GM23338 (cell line): ENCODE measurements at regions not wholly inside any gene's neighbourhood (a gene's known extent, or its start where the extent isn't known, plus 50 kb on each side); places are given as distances from the start of the nearest gene placed in this dataset.

Experiments
- ATAC-seq: fragments of 200-7000 bp; cut with Tn5 transposase; 3 replicates; pipeline ENCODE4 v1.9.1; 2020
- DNase-seq: peaks from one replicate; pipeline ENCODE4 v3.0.0-alpha.2; 2015; ENCODE audit warnings: low spot score
- H2AFZ ChIP-seq: fragments of 200-600 bp; sonication (generic); 2 replicates; pipeline ENCODE4 v1.8.0; 2016; ENCODE audit warnings: antibody characterized with exemption, mild to moderate bottlenecking, moderate library complexity
- H3F3A ChIP-seq: fragments of 200-600 bp; sonication (generic); replicated peaks from 2 replicates; pipeline ENCODE4 v1.8.0; 2017; ENCODE audit warnings: antibody characterized with exemption, mixed run types, low read depth
- H3K27ac ChIP-seq: fragments of 200-600 bp; sonication (generic); 2 replicates; pipeline ENCODE4 v1.6.1; 2016; ENCODE audit warnings: low read depth
- H3K27me3 ChIP-seq: fragments of 200-600 bp; sonication (generic); 2 replicates; pipeline ENCODE4 v1.8.0; 2016; ENCODE audit warnings: mild to moderate bottlenecking, mixed run types, moderate library complexity; ENCODE audit not compliant: insufficient read depth
- H3K36me3 ChIP-seq: fragments of 200-600 bp; sonication (generic); 2 replicates; pipeline ENCODE4 v1.8.0; 2016; ENCODE audit warnings: mild to moderate bottlenecking; ENCODE audit not compliant: insufficient read depth
- H3K4me1 ChIP-seq: fragments of 200-600 bp; sonication (generic); 2 replicates; pipeline ENCODE4 v1.8.0; 2016; ENCODE audit warnings: mild to moderate bottlenecking, moderate library complexity; ENCODE audit not compliant: insufficient read depth
- H3K4me2 ChIP-seq: fragments of 200-600 bp; sonication (generic); 2 replicates; pipeline ENCODE4 v1.7.1; 2017; ENCODE audit warnings: mixed run types
- H3K4me3 ChIP-seq: fragments of 200-600 bp; sonication (generic); 2 replicates; pipeline ENCODE4 v1.6.1; 2016; ENCODE audit warnings: mixed run types
- H3K79me2 ChIP-seq: fragments of 200-600 bp; sonication (generic); replicated peaks from 2 replicates; pipeline ENCODE4 v1.8.0; 2017; ENCODE audit warnings: mild to moderate bottlenecking; ENCODE audit not compliant: insufficient read depth
- H3K9me2 ChIP-seq: fragments of 200-600 bp; sonication (generic); 2 replicates; pipeline ENCODE4 v1.8.0; 2017; ENCODE audit not compliant: insufficient read depth
- H4K20me1 ChIP-seq: fragments of 200-600 bp; sonication (generic); replicated peaks from 2 replicates; pipeline ENCODE4 v1.8.0; 2017; ENCODE audit warnings: mild to moderate bottlenecking; ENCODE audit not compliant: insufficient read depth
- H3K27ac Mint-ChIP-seq: 2 replicates; pipeline ENCODE4 v1.8.0; 2020; ENCODE audit warnings: inconsistent platforms, mild to moderate bottlenecking, moderate library complexity, mixed read lengths
- H3K27me3 Mint-ChIP-seq: 3 replicates; pipeline ENCODE4 v1.8.0; 2022; ENCODE audit warnings: low read depth, mild to moderate bottlenecking, moderate library complexity, mixed read lengths, inconsistent platforms; ENCODE audit not compliant: insufficient read depth, poor library complexity
- H3K36me3 Mint-ChIP-seq: 3 replicates; pipeline ENCODE4 v1.8.0; 2021; ENCODE audit warnings: low read depth, mild to moderate bottlenecking, inconsistent platforms, moderate library complexity, mixed read lengths
- H3K4me1 Mint-ChIP-seq: 3 replicates; pipeline ENCODE4 v1.8.0; 2020; ENCODE audit warnings: mild to moderate bottlenecking, inconsistent platforms, mixed read lengths
- H3K4me3 Mint-ChIP-seq: 3 replicates; pipeline ENCODE4 v1.8.0; 2021; ENCODE audit warnings: moderate library complexity, mild to moderate bottlenecking, inconsistent platforms, mixed read lengths
- H3K9me3 Mint-ChIP-seq: 3 replicates; pipeline ENCODE4 v1.8.0; 2020; ENCODE audit warnings: moderate library complexity, mild to moderate bottlenecking, inconsistent platforms, mixed read lengths
- CREB1 ChIP-seq: fragments of 250-450 bp; sonication (Bioruptor Pico); IDR thresholded peaks from 2 replicates; pipeline ENCODE4 v1.5.0; 2020; ENCODE audit warnings: low read depth, mild to moderate bottlenecking, moderate library complexity
- ETS1 ChIP-seq: IDR thresholded peaks from 2 replicates; pipeline ENCODE4 v1.6.1; 2016; ENCODE audit warnings: antibody characterized with exemption
- EZH2 ChIP-seq: fragments of 200-600 bp; sonication (generic); IDR thresholded peaks from one replicate; pipeline ENCODE4 v1.8.0; 2017; ENCODE audit warnings: antibody characterized with exemption, mild to moderate bottlenecking, low read depth; ENCODE audit not compliant: unreplicated experiment
- EZH2phosphoT487 ChIP-seq: fragments of 200-600 bp; sonication (generic); IDR thresholded peaks from one replicate; pipeline ENCODE4 v1.8.1; 2018; ENCODE audit warnings: antibody characterized with exemption; ENCODE audit not compliant: unreplicated experiment
- JUNB ChIP-seq: IDR thresholded peaks from one replicate; pipeline ENCODE4 v1.6.1; 2016; ENCODE audit warnings: antibody characterized with exemption; ENCODE audit not compliant: unreplicated experiment
- NANOG ChIP-seq: IDR thresholded peaks from 2 replicates; pipeline ENCODE4 v1.6.1; 2016; ENCODE audit warnings: antibody characterized with exemption, borderline replicate concordance
- POLR2AphosphoS5 ChIP-seq: IDR thresholded peaks from 2 replicates; pipeline ENCODE4 v1.6.1; 2016; ENCODE audit warnings: antibody characterized with exemption, low read depth
- STAT1 ChIP-seq: IDR thresholded peaks from one replicate; pipeline ENCODE4 v1.6.1; 2016; ENCODE audit warnings: antibody characterized with exemption; ENCODE audit not compliant: unreplicated experiment
- ZNF114 ChIP-seq: fragments of 250-450 bp; sonication (Bioruptor Pico); IDR thresholded peaks from 2 replicates; pipeline ENCODE4 v1.5.0; 2020; ENCODE audit warnings: mild to moderate bottlenecking, moderate library complexity
- ZNF331 ChIP-seq: fragments of 250-450 bp; sonication (Bioruptor Pico); IDR thresholded peaks from 2 replicates; pipeline ENCODE4 v1.5.0; 2020; ENCODE audit warnings: low read depth, mild to moderate bottlenecking, moderate library complexity
- ZNF462 ChIP-seq: fragments of 250-450 bp; sonication (Bioruptor Pico); IDR thresholded peaks from 2 replicates; pipeline ENCODE4 v1.5.0; 2020; ENCODE audit warnings: mild to moderate bottlenecking, moderate library complexity
- TF ChIP-seq, protein P1 (sequence below): IDR thresholded peaks from one replicate; pipeline ENCODE4 v1.6.1; 2018; ENCODE audit warnings: antibody characterized with exemption; ENCODE audit not compliant: unreplicated experiment
- TF ChIP-seq, protein P2 (sequence below), 2 experiments: fragments of 200-600 bp in 1 of 2; sonication (generic) in 1 of 2; conservative IDR thresholded peaks; 2 replicates each; pipeline versions ENCODE4 v1.5.1 to v1.6.1; 2016 to 2017; ENCODE audit warnings: antibody characterized with exemption in 2 of 2, low read depth in 2 of 2, mild to moderate bottlenecking in 2 of 2, moderate library complexity in 1 of 2

- no peak overlapping the region for H3K27ac ChIP-seq
- H3K4me1 ChIP-seq: no peaks in the 10 kb centered on the region; the same call in 1 of the 2 replicates
- no peaks in the 10 kb centered on the region for H3K27me3 ChIP-seq
- no peaks in the 10 kb centered on the region for H3K79me2 ChIP-seq
- no peaks in the 10 kb centered on the region for H3F3A ChIP-seq
- no peak overlapping the region for H3K4me3 Mint-ChIP-seq
- H3K27me3 Mint-ChIP-seq: no peaks in the 10 kb centered on the region
- H3K27ac Mint-ChIP-seq: peak overlapping the region; percentile 58; the same call in 1 of the 2 replicates
- DNase-seq: no peak
- H3K9me2 ChIP-seq: peaks cover 10% of the 10 kb centered on the region; the same call in 1 of the 2 replicates
- ATAC-seq: no peak
- H3K4me3 ChIP-seq: no peak overlapping the region
- no peak overlapping the region for H3K4me2 ChIP-seq
- TF ChIP-seq NANOG (no peak), ZNF114 (no peak), POLR2AphosphoS5 (no peak), ETS1 (no peak), ZNF331 (no peak), JUNB (no peak), ZNF462 (CRISPR knock-in tag) (no peak), STAT1 (no peak), EZH2 (no peak), EZH2phosphoT487 (no peak), CREB1 (no peak)
- TF ChIP-seq, protein P1, sequence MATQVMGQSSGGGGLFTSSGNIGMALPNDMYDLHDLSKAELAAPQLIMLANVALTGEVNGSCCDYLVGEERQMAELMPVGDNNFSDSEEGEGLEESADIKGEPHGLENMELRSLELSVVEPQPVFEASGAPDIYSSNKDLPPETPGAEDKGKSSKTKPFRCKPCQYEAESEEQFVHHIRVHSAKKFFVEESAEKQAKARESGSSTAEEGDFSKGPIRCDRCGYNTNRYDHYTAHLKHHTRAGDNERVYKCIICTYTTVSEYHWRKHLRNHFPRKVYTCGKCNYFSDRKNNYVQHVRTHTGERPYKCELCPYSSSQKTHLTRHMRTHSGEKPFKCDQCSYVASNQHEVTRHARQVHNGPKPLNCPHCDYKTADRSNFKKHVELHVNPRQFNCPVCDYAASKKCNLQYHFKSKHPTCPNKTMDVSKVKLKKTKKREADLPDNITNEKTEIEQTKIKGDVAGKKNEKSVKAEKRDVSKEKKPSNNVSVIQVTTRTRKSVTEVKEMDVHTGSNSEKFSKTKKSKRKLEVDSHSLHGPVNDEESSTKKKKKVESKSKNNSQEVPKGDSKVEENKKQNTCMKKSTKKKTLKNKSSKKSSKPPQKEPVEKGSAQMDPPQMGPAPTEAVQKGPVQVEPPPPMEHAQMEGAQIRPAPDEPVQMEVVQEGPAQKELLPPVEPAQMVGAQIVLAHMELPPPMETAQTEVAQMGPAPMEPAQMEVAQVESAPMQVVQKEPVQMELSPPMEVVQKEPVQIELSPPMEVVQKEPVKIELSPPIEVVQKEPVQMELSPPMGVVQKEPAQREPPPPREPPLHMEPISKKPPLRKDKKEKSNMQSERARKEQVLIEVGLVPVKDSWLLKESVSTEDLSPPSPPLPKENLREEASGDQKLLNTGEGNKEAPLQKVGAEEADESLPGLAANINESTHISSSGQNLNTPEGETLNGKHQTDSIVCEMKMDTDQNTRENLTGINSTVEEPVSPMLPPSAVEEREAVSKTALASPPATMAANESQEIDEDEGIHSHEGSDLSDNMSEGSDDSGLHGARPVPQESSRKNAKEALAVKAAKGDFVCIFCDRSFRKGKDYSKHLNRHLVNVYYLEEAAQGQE: no peak
- TF ChIP-seq, protein P2, sequence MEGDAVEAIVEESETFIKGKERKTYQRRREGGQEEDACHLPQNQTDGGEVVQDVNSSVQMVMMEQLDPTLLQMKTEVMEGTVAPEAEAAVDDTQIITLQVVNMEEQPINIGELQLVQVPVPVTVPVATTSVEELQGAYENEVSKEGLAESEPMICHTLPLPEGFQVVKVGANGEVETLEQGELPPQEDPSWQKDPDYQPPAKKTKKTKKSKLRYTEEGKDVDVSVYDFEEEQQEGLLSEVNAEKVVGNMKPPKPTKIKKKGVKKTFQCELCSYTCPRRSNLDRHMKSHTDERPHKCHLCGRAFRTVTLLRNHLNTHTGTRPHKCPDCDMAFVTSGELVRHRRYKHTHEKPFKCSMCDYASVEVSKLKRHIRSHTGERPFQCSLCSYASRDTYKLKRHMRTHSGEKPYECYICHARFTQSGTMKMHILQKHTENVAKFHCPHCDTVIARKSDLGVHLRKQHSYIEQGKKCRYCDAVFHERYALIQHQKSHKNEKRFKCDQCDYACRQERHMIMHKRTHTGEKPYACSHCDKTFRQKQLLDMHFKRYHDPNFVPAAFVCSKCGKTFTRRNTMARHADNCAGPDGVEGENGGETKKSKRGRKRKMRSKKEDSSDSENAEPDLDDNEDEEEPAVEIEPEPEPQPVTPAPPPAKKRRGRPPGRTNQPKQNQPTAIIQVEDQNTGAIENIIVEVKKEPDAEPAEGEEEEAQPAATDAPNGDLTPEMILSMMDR (conservative IDR thresholded peaks at IDR 0.05; ENCODE audit: low read depth in 2 of 2): no peak
- no peaks in the 10 kb centered on the region for H3K36me3 Mint-ChIP-seq
- H2AFZ ChIP-seq: no peak overlapping the region
- H4K20me1 ChIP-seq: no peaks in the 10 kb centered on the region
- 0 out of 2 replicates have a peak, but pooled peaks cover 3% of the 10 kb centered on the region for H3K36me3 ChIP-seq
- no peaks in the 10 kb centered on the region for H3K9me3 Mint-ChIP-seq
- H3K4me1 Mint-ChIP-seq: peaks cover 11% of the 10 kb centered on the region
Observed at GRCh38 chr12:24356240-24356804, 406.9 kb upstream of the SOX5 start.
